HFFc6 (cell line): ENCODE measurements at regions not wholly inside any gene's neighbourhood (a gene's known extent, or its start where the extent isn't known, plus 50 kb on each side); places are given as distances from the start of the nearest gene placed in this dataset.

Experiments
- DNase-seq: peaks from one replicate; pipeline ENCODE4 v3.0.0-alpha.2; 2018
- H3K27ac Mint-ChIP-seq: 2 replicates; pipeline ENCODE4 v1.8.0; 2020; ENCODE audit warnings: mild to moderate bottlenecking, mixed read lengths
- H3K27me3 Mint-ChIP-seq: 2 replicates; pipeline ENCODE4 v1.8.0; 2021; ENCODE audit warnings: mild to moderate bottlenecking, moderate library complexity, mixed read lengths; ENCODE audit not compliant: insufficient read depth
- H3K36me3 Mint-ChIP-seq: 2 replicates; pipeline ENCODE4 v1.8.0; 2021; ENCODE audit warnings: low read depth, mixed read lengths
- H3K4me1 Mint-ChIP-seq: 2 replicates; pipeline ENCODE4 v1.8.0; 2020; ENCODE audit warnings: low read depth, mixed read lengths
- H3K4me3 Mint-ChIP-seq: 2 replicates; pipeline ENCODE4 v1.8.0; 2020; ENCODE audit warnings: mild to moderate bottlenecking, moderate library complexity, mixed read lengths
- H3K9me3 Mint-ChIP-seq: 2 replicates; pipeline ENCODE4 v1.8.0; 2020; ENCODE audit warnings: mild to moderate bottlenecking, mixed read lengths
- TF ChIP-seq, protein P1 (sequence below): fragments of 200-600 bp; sonication (generic); IDR thresholded peaks from 2 replicates; pipeline ENCODE4 v1.5.0; 2021; ENCODE audit warnings: antibody characterized with exemption, mild to moderate bottlenecking

DNA sequence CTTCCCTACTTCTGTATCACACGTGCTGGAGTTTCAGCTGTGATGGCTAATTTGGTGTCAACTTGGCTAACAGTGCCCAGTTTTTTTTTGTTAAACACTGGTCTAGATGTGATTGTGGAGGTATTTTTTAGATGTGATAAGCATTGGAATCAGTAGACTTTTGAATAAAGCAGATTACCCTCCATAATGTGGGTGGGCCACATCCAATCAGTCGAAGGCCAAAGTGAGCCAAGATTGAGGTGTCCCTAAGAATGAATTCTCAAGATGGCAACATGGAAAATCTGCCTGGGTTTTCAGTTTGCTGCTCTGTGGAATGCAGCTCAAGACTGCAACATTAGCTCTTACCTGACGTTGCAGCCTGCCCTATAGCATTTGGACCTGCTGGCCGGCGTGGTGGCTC lies 68.8 kb upstream of the AGBL1 start:
- H3K36me3 Mint-ChIP-seq: no peaks in the 10 kb centered on the region
- no peak overlapping the region for H3K27ac Mint-ChIP-seq
- TF ChIP-seq, protein P1, sequence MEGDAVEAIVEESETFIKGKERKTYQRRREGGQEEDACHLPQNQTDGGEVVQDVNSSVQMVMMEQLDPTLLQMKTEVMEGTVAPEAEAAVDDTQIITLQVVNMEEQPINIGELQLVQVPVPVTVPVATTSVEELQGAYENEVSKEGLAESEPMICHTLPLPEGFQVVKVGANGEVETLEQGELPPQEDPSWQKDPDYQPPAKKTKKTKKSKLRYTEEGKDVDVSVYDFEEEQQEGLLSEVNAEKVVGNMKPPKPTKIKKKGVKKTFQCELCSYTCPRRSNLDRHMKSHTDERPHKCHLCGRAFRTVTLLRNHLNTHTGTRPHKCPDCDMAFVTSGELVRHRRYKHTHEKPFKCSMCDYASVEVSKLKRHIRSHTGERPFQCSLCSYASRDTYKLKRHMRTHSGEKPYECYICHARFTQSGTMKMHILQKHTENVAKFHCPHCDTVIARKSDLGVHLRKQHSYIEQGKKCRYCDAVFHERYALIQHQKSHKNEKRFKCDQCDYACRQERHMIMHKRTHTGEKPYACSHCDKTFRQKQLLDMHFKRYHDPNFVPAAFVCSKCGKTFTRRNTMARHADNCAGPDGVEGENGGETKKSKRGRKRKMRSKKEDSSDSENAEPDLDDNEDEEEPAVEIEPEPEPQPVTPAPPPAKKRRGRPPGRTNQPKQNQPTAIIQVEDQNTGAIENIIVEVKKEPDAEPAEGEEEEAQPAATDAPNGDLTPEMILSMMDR: no peak
- H3K27me3 Mint-ChIP-seq: no peaks in the 10 kb centered on the region
- no peaks in the 10 kb centered on the region for H3K4me1 Mint-ChIP-seq
- DNase-seq: no peak
- H3K4me3 Mint-ChIP-seq: no peak overlapping the region
- peaks cover 47% of the 10 kb centered on the region for H3K9me3 Mint-ChIP-seq

GRCh38 chr15:86014016-86014415 lies 65.7 kb upstream of the AGBL1 start:
- Mint-ChIP-seq H3K4me3 (no peak overlapping the region), H3K27me3 (no peaks in the 10 kb centered on the region; the same call in 1 of the 2 replicates), H3K36me3 (no peaks in the 10 kb centered on the region), H3K27ac (no peak overlapping the region), H3K4me1 (no peaks in the 10 kb centered on the region), H3K9me3 (peaks cover 47% of the 10 kb centered on the region)
- TF ChIP-seq, protein P1: no peak
- no peak for DNase-seq

GRCh38 chr15:86016750-86017149 lies 62.9 kb upstream of the AGBL1 start:
- Mint-ChIP-seq H3K4me3 (no peak overlapping the region), H3K27ac (no peak overlapping the region)
- no peak for DNase-seq

GRCh38 chr15:86018679-86019078 lies 61.0 kb upstream of the AGBL1 start:
- H3K27ac Mint-ChIP-seq: no peak overlapping the region
- H3K4me3 Mint-ChIP-seq: no peak overlapping the region
- no peaks in the 10 kb centered on the region for H3K4me1 Mint-ChIP-seq
- peaks cover 53% of the 10 kb centered on the region for H3K9me3 Mint-ChIP-seq
- H3K36me3 Mint-ChIP-seq: no peaks in the 10 kb centered on the region; the same call in 1 of the 2 replicates
- peaks cover 2% of the 10 kb centered on the region; the same call in 1 of the 2 replicates for H3K27me3 Mint-ChIP-seq
- no peak for DNase-seq
- TF ChIP-seq, protein P1: no peak

More at GRCh38 chr15:86016750-86017149, 62.9 kb upstream of the AGBL1 start:
- Mint-ChIP-seq H3K9me3 (peaks cover 51% of the 10 kb centered on the region), H3K4me1 (no peaks in the 10 kb centered on the region), H3K27me3 (peaks cover 2% of the 10 kb centered on the region; the same call in 1 of the 2 replicates), H3K36me3 (no peaks in the 10 kb centered on the region; the same call in 1 of the 2 replicates)
- TF ChIP-seq, protein P1: no peak

DNA sequence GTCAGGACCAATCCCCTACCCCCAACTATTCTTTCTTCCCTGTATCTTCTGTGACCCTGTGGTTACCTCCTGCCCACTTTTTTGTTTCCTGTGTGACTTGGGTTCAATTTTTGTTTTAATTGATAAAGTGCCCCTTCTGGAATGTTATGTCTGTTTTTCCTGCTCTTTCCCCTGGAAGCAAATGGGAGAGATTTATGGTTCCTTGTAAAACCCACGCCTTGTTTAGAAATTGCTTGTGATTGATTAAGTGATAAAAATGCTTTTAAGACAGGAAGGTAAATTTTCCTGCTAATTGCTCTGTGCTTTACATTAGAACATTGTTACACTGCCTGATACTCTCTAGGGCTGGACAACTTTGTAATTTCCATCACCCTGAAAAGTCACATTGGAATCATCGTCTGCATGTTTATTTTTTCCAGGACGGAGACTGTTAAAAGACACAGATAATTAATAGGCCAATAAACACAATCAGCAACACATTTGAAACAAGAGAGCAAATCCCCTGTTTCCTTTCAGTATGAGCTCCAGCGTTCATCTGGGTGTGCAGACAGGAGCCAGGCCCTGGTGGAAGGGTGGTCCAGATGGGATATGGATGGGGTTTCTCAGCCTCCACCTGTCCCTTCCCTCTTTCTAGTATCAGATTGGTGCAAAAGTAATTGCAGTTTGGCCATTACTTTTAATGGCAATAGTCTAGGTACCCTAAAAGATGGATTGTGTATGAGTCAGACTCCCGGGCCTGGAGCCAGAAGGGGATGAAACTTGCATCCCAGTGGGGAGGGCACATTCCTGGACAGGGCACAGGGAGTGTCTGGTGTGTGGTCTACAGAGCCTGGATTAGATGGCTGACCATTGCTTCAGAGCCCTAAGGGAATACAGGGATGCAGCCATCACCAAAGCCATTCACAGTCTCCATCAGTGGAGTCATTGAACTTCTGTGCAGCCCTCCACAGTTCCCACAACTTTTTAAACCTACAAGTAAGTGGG lies 58.1 kb upstream of the AGBL1 start:
- Mint-ChIP-seq H3K27ac (no peak overlapping the region), H3K9me3 (peaks cover 62% of the 10 kb centered on the region), H3K4me3 (no peak overlapping the region), H3K4me1 (no peaks in the 10 kb centered on the region), H3K36me3 (no peaks in the 10 kb centered on the region; the same call in 1 of the 2 replicates), H3K27me3 (peaks cover 2% of the 10 kb centered on the region; the same call in 1 of the 2 replicates)
- DNase-seq: no peak
- TF ChIP-seq, protein P1: no peak
